Nephron (organoid): ENCODE measurements at regions not wholly inside any gene's neighbourhood (a gene's known extent, or its start where the extent isn't known, plus 50 kb on each side); places are given as distances from the start of the nearest gene placed in this dataset.

Experiments used
- H3K27ac Mint-ChIP-seq, 3 experiments: 2 replicates each; pipeline ENCODE4 v1.8.0; 2020; ENCODE audit warnings: mixed read lengths in 3 of 3, mild to moderate bottlenecking in 2 of 3, moderate library complexity in 1 of 3
- H3K27me3 Mint-ChIP-seq: 2 replicates; pipeline ENCODE4 v1.8.0; 2021; ENCODE audit warnings: low read depth, mild to moderate bottlenecking, moderate library complexity, mixed read lengths
- H3K36me3 Mint-ChIP-seq: 2 replicates; pipeline ENCODE4 v1.8.0; 2020; ENCODE audit warnings: low read depth, mixed read lengths
- H3K4me1 Mint-ChIP-seq: 2 replicates; pipeline ENCODE4 v1.8.0; 2020; ENCODE audit warnings: mixed read lengths
- H3K4me3 Mint-ChIP-seq, 3 experiments: 2 replicates each; pipeline ENCODE4 v1.8.0; 2020; ENCODE audit warnings: mild to moderate bottlenecking in 3 of 3, mixed read lengths in 3 of 3, moderate library complexity in 2 of 3
- H3K9me3 Mint-ChIP-seq: 2 replicates; pipeline ENCODE4 v1.8.0; 2020; ENCODE audit warnings: mixed read lengths
- TF ChIP-seq, protein P1 (sequence below), 3 experiments: fragments of 200-600 bp; sonication (generic); IDR thresholded peaks; one replicate each; pipeline ENCODE4 v1.5.0; 2021; ENCODE audit warnings: antibody characterized with exemption in 3 of 3; ENCODE audit not compliant: unreplicated experiment in 3 of 3

DNA sequence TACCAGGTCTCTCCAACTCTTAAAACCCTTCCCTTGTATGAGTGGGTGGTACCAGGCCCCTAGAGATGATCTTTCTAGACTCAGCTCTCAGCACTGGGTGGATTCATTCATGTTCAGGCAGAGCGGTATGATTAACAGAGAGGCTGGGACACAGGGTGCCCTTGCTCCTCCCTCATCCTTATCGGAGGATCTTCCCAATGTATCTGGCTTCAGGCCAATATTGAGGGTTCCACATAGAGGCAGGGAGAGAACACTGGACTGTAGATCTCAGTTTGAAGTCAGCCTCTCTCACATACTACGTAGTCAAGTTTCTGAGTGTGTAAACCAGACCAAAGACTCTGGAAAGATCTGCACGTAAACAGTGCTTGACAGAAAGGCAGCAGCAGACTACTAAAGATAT, 366.2 kb downstream of the DHX35 start:
- H3K27ac Mint-ChIP-seq, result peak overlapping the region in 2 of 3 experiments; percentile 5 to 36
- H3K4me1 Mint-ChIP-seq, result no peaks in the 10 kb centered on the region
- no peaks in the 10 kb centered on the region for H3K36me3 Mint-ChIP-seq
- H3K4me3 Mint-ChIP-seq, result no peak overlapping the region
- no peaks in the 10 kb centered on the region for H3K9me3 Mint-ChIP-seq
- TF ChIP-seq, protein P1, sequence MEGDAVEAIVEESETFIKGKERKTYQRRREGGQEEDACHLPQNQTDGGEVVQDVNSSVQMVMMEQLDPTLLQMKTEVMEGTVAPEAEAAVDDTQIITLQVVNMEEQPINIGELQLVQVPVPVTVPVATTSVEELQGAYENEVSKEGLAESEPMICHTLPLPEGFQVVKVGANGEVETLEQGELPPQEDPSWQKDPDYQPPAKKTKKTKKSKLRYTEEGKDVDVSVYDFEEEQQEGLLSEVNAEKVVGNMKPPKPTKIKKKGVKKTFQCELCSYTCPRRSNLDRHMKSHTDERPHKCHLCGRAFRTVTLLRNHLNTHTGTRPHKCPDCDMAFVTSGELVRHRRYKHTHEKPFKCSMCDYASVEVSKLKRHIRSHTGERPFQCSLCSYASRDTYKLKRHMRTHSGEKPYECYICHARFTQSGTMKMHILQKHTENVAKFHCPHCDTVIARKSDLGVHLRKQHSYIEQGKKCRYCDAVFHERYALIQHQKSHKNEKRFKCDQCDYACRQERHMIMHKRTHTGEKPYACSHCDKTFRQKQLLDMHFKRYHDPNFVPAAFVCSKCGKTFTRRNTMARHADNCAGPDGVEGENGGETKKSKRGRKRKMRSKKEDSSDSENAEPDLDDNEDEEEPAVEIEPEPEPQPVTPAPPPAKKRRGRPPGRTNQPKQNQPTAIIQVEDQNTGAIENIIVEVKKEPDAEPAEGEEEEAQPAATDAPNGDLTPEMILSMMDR (IDR thresholded peaks at IDR 0.05; ENCODE audit: unreplicated experiment in 3 of 3), result no peak
- no peaks in the 10 kb centered on the region for H3K27me3 Mint-ChIP-seq

DNA sequence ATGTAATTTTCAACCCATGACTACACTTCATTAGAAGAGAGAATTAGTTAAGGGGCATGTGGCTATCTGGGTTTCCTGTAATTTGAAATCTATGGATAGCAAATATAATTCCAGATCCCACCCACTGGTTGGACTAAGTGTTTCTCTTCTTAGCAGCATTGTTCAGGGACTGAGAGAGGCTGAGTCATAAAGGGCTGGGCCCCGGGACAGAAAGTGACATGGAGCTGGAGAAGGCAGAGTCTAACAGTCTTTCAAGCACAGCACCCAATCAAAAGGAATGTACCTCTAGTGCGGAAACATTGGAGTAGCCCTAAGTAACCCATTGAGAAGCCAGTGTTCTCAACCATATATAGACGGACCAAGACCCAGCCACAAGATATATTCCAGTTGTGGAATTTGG, 363.9 kb downstream of the DHX35 start:
- Mint-ChIP-seq H3K27ac (no peak overlapping the region), H3K4me1 (no peaks in the 10 kb centered on the region), H3K9me3 (no peaks in the 10 kb centered on the region), H3K4me3 (no peak overlapping the region), H3K36me3 (no peaks in the 10 kb centered on the region), H3K27me3 (no peaks in the 10 kb centered on the region)
- TF ChIP-seq, protein P1 (IDR thresholded peaks at IDR 0.05; ENCODE audit: unreplicated experiment in 3 of 3), result no peak

DNA sequence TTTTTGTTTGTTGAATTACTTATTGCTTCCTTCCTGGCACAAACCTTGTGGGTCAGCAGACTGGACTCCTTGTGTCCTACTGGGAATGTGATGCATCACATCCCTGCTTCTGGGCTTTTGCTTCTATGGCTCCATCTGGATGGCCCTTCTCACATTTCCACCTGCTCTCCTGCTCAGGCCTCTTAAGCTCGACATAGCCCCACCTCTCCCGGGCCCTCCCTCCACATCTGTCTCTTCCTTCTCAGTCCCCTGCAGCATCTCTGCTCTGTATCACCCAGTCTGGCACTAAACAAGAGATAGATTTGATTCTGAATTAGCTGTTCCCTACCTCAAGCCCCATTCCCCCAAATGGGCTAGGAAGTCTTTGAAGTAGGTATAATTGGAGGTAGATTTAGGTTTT, 356.8 kb downstream of the DHX35 start:
- TF ChIP-seq, protein P1 (IDR thresholded peaks at IDR 0.05; ENCODE audit: unreplicated experiment in 3 of 3), result no peak
- Mint-ChIP-seq H3K4me3 (no peak overlapping the region), H3K4me1 (no peaks in the 10 kb centered on the region), H3K27ac (no peak overlapping the region), H3K9me3 (no peaks in the 10 kb centered on the region), H3K36me3 (no peaks in the 10 kb centered on the region), H3K27me3 (peaks cover 9% of the 10 kb centered on the region)

- H3K4me3 Mint-ChIP-seq, result no peak overlapping the region
- H3K36me3 Mint-ChIP-seq, result no peaks in the 10 kb centered on the region
- peaks cover 4% of the 10 kb centered on the region for H3K9me3 Mint-ChIP-seq
- H3K4me1 Mint-ChIP-seq, result no peaks in the 10 kb centered on the region
- peaks cover 9% of the 10 kb centered on the region for H3K27me3 Mint-ChIP-seq
- TF ChIP-seq, protein P1 (IDR thresholded peaks at IDR 0.05; ENCODE audit: unreplicated experiment in 3 of 3), result no peak
- no peak overlapping the region for H3K27ac Mint-ChIP-seq
These were observed 350.5 kb downstream of the DHX35 start for GRCh38 chr20:39312676-39313075.

DNA sequence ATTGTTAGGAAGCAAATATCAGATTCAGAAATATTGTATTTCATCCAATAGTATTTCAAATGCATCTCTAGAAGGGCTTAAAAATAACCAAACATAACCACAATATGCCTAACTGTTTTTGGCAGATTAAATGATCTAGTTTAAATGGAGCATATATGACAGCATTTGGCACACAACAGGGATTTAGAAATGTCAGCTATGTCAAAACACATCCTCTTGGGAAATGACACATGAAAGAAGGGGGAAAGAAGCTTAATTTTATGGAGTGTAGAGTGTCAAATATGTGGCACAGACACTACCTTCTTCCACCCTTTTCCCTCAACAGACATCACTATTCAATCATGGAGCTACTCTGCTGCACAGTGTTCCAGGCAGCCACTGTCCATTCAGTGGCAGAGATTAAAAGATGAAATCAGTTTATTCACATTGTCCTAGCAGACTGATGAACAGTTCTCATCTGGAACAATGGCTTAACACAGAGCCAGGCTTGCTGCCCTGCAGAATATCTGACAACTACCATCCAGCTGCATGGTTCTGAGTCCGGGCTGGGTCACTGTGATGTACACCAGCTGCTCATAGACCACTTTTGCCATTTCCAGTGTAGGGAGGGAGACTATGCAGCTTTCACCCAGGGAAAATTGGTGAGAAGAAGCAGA, 349.8 kb downstream of the DHX35 start:
- no peak overlapping the region for H3K27ac Mint-ChIP-seq
- H3K9me3 Mint-ChIP-seq, result peaks cover 8% of the 10 kb centered on the region
- H3K27me3 Mint-ChIP-seq, result peaks cover 9% of the 10 kb centered on the region
- TF ChIP-seq, protein P1 (IDR thresholded peaks at IDR 0.05; ENCODE audit: unreplicated experiment in 3 of 3), result no peak
- H3K36me3 Mint-ChIP-seq, result no peaks in the 10 kb centered on the region
- H3K4me1 Mint-ChIP-seq, result no peaks in the 10 kb centered on the region
- no peak overlapping the region for H3K4me3 Mint-ChIP-seq

GRCh38 chr20:39310363-39310995, 348.3 kb downstream of the DHX35 start:
- no peak overlapping the region for H3K4me3 Mint-ChIP-seq
- no peak overlapping the region for H3K27ac Mint-ChIP-seq
- no peaks in the 10 kb centered on the region for H3K4me1 Mint-ChIP-seq

More at GRCh38 chr20:39310363-39310995, 348.3 kb downstream of the DHX35 start:
- Mint-ChIP-seq H3K36me3 (no peaks in the 10 kb centered on the region), H3K9me3 (peaks cover 8% of the 10 kb centered on the region), H3K27me3 (peaks cover 3% of the 10 kb centered on the region)
- TF ChIP-seq, protein P1 (IDR thresholded peaks at IDR 0.05; ENCODE audit: unreplicated experiment in 3 of 3), result no peak
